ENCODE measurements at regions not wholly inside any gene's neighbourhood (a gene's known extent, or its start where the extent isn't known, plus 50 kb on each side); places are given as distances from the start of the nearest gene placed in this dataset.

- TF ChIP-seq REST (IDR thresholded peaks at IDR 0.05) (no peak), RXRA (IDR thresholded peaks at IDR 0.05) (no peak), GABPA (IDR thresholded peaks at IDR 0.05 in 1 of 2, conservative IDR thresholded peaks at IDR 0.05 in 1 of 2) (no peak), FOXA2 (IDR thresholded peaks at IDR 0.05) (no peak), CTCF (IDR thresholded peaks at IDR 0.05; ENCODE audit: low read depth, low read length, missing input control) (no peak), SP1 (IDR thresholded peaks at IDR 0.05) (no peak), ATF3 (IDR thresholded peaks at IDR 0.05) (no peak), TAF1 (conservative IDR thresholded peaks at IDR 0.05) (no peak), HNF4G (IDR thresholded peaks at IDR 0.05) (no peak), FOXA1 (IDR thresholded peaks at IDR 0.05) (no peak), YY1 (IDR thresholded peaks at IDR 0.05) (no peak), EGR1 (IDR thresholded peaks at IDR 0.05; ENCODE audit: low read depth in 2 of 2) (no peak), JUND (IDR thresholded peaks at IDR 0.05) (no peak)
- TF ChIP-seq, protein P1, sequence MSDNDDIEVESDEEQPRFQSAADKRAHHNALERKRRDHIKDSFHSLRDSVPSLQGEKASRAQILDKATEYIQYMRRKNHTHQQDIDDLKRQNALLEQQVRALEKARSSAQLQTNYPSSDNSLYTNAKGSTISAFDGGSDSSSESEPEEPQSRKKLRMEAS (IDR thresholded peaks at IDR 0.05), result no peak
- TF ChIP-seq, protein P2, sequence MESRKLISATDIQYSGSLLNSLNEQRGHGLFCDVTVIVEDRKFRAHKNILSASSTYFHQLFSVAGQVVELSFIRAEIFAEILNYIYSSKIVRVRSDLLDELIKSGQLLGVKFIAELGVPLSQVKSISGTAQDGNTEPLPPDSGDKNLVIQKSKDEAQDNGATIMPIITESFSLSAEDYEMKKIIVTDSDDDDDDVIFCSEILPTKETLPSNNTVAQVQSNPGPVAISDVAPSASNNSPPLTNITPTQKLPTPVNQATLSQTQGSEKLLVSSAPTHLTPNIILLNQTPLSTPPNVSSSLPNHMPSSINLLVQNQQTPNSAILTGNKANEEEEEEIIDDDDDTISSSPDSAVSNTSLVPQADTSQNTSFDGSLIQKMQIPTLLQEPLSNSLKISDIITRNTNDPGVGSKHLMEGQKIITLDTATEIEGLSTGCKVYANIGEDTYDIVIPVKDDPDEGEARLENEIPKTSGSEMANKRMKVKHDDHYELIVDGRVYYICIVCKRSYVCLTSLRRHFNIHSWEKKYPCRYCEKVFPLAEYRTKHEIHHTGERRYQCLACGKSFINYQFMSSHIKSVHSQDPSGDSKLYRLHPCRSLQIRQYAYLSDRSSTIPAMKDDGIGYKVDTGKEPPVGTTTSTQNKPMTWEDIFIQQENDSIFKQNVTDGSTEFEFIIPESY (IDR thresholded peaks at IDR 0.05), result no peak
These were observed 711.7 kb upstream of the SOX9 start for GRCh38 chr17:71409137-71409536.

GRCh38 chr17:71409712-71410111 lies 711.1 kb upstream of the SOX9 start:
- no peaks in the 10 kb centered on the region for H3K36me3 ChIP-seq (ENCODE audit: control insufficient read depth in 4 of 4, insufficient read depth in 3 of 4, low read depth in 1 of 4, low read length in 3 of 4)
- no peaks in the 10 kb centered on the region for H3K9me3 ChIP-seq (ENCODE audit: control insufficient read depth in 4 of 4, low read length in 3 of 4)
- no peak overlapping the region for H3K27ac ChIP-seq (ENCODE audit: low read depth in 1 of 2, low read length in 2 of 2)
- DNase-seq (ENCODE audit: low spot score), result no peak
- H3K4me3 ChIP-seq (ENCODE audit: low read depth in 1 of 3, low read length in 3 of 3), result no peak overlapping the region
- TF ChIP-seq RXRA (IDR thresholded peaks at IDR 0.05) (no peak), NR2F2 (IDR thresholded peaks at IDR 0.05) (no peak), REST (IDR thresholded peaks at IDR 0.05) (no peak), YY1 (IDR thresholded peaks at IDR 0.05) (no peak), CTCF (IDR thresholded peaks at IDR 0.05; ENCODE audit: low read depth, low read length, missing input control) (no peak)
- TF ChIP-seq, protein P1 (IDR thresholded peaks at IDR 0.05), result no peak
- H3K4me1 ChIP-seq (ENCODE audit: control insufficient read depth in 4 of 4, insufficient read depth in 4 of 4, low read length in 3 of 4), result no peaks in the 10 kb centered on the region
- 95% methylated on average over 4 of the region's 4 CpGs for WGBS
- H3K9ac ChIP-seq (ENCODE audit: low read depth in 1 of 2, low read length in 2 of 2), result no peak overlapping the region
- no peaks in the 10 kb centered on the region for H3K27me3 ChIP-seq (ENCODE audit: control insufficient read depth in 4 of 4, insufficient read depth in 4 of 4, low read length in 3 of 4)

More at GRCh38 chr17:71409137-71409536, 711.7 kb upstream of the SOX9 start:
- 80% methylated on average over 1 of the region's 1 CpG for WGBS
- H3K9ac ChIP-seq (ENCODE audit: low read depth in 1 of 2, low read length in 2 of 2), result no peak overlapping the region
- no peaks in the 10 kb centered on the region for H3K27me3 ChIP-seq (ENCODE audit: control insufficient read depth in 4 of 4, insufficient read depth in 4 of 4, low read length in 3 of 4)
- H3K4me1 ChIP-seq (ENCODE audit: control insufficient read depth in 4 of 4, insufficient read depth in 4 of 4, low read length in 3 of 4), result no peaks in the 10 kb centered on the region
- H3K36me3 ChIP-seq (ENCODE audit: control insufficient read depth in 4 of 4, insufficient read depth in 3 of 4, low read depth in 1 of 4, low read length in 3 of 4), result no peaks in the 10 kb centered on the region
- DNase-seq (ENCODE audit: low spot score), result no peak
- no peak overlapping the region for H3K4me3 ChIP-seq (ENCODE audit: low read depth in 1 of 3, low read length in 3 of 3)
- H3K27ac ChIP-seq (ENCODE audit: low read depth in 1 of 2, low read length in 2 of 2), result no peak overlapping the region
- no peaks in the 10 kb centered on the region for H3K9me3 ChIP-seq (ENCODE audit: control insufficient read depth in 4 of 4, low read length in 3 of 4)

Data from liver (tissue), 8 donors.